CD4-positive, alpha-beta T cell treated with Interleukin-10 for 1 hour (primary cell): ENCODE measurements at regions not wholly inside any gene's neighbourhood (a gene's known extent, or its start where the extent isn't known, plus 50 kb on each side); places are given as distances from the start of the nearest gene placed in this dataset.
A peak's percentile ranks its signal among the peaks of the same experiment; 100 is the strongest.

ENCODE experiments used
- DNase-seq: peaks from one replicate; pipeline ENCODE4 v3.0.0-alpha.2; 2020

- no peak for DNase-seq
Observed at GRCh38 chr4:81573840-81574239, 102.1 kb upstream of the RASGEF1B start.

GRCh38 chr4:81572402-81572801 lies 100.7 kb upstream of the RASGEF1B start:
- DNase-seq: no peak

- DNase-seq: no peak
Observed at GRCh38 chr4:81571105-81571504, 99.4 kb upstream of the RASGEF1B start.

GRCh38 chr4:81566161-81566591 lies 94.5 kb upstream of the RASGEF1B start:
- DNase-seq: no peak

- no peak for DNase-seq
Observed at GRCh38 chr4:81565142-81565870, 93.6 kb upstream of the RASGEF1B start.

- no peak for DNase-seq
Observed at GRCh38 chr4:81564025-81564424, 92.3 kb upstream of the RASGEF1B start.

- DNase-seq: peak; percentile 51
Observed at GRCh38 chr4:81562093-81562492, 90.4 kb upstream of the RASGEF1B start.

GRCh38 chr4:81557306-81557705 lies 85.6 kb upstream of the RASGEF1B start:
- DNase-seq: no peak

- DNase-seq: no peak
Observed at GRCh38 chr4:81555489-81555888, 83.8 kb upstream of the RASGEF1B start.

- no peak for DNase-seq
Observed at GRCh38 chr4:81552086-81552485, 80.4 kb upstream of the RASGEF1B start.

- no peak for DNase-seq
Observed at GRCh38 chr4:81550388-81550859, 78.7 kb upstream of the RASGEF1B start.

GRCh38 chr4:81549984-81550383 lies 78.3 kb upstream of the RASGEF1B start:
- no peak for DNase-seq

GRCh38 chr4:81546777-81547176 lies 75.1 kb upstream of the RASGEF1B start:
- DNase-seq: no peak

- no peak for DNase-seq
Observed at GRCh38 chr4:81541161-81541945, 69.6 kb upstream of the RASGEF1B start.

GRCh38 chr4:81538716-81539427 lies 67.2 kb upstream of the RASGEF1B start:
- no peak for DNase-seq

GRCh38 chr4:81531410-81531809 lies 59.7 kb upstream of the RASGEF1B start:
- no peak for DNase-seq

- DNase-seq: no peak
Observed at GRCh38 chr4:81528979-81529378, 57.3 kb upstream of the RASGEF1B start.

- DNase-seq: no peak
Observed at GRCh38 chr4:81528200-81528599, 56.5 kb upstream of the RASGEF1B start.

GRCh38 chr4:81527709-81528108 lies 56.0 kb upstream of the RASGEF1B start:
- no peak for DNase-seq

- DNase-seq: no peak
Observed at GRCh38 chr4:81527115-81527514, 55.4 kb upstream of the RASGEF1B start.

- no peak for DNase-seq
Observed at GRCh38 chr4:81526706-81527105, 55.0 kb upstream of the RASGEF1B start.

GRCh38 chr4:81523672-81524327 lies 52.1 kb upstream of the RASGEF1B start:
- DNase-seq: no peak

GRCh38 chr4:81522711-81523110 lies 51.0 kb upstream of the RASGEF1B start:
- no peak for DNase-seq
